HG02870 (cell line): ENCODE measurements at regions not wholly inside any gene's neighbourhood (a gene's known extent, or its start where the extent isn't known, plus 50 kb on each side); places are given as distances from the start of the nearest gene placed in this dataset.

Experiments used
- ATAC-seq: cut with Tn5 transposase; IDR thresholded peaks from one replicate; pipeline ENCODE4 v1.9.1; 2021; ENCODE audit warnings: mild to moderate bottlenecking, moderate library complexity; ENCODE audit not compliant: unreplicated experiment

DNA sequence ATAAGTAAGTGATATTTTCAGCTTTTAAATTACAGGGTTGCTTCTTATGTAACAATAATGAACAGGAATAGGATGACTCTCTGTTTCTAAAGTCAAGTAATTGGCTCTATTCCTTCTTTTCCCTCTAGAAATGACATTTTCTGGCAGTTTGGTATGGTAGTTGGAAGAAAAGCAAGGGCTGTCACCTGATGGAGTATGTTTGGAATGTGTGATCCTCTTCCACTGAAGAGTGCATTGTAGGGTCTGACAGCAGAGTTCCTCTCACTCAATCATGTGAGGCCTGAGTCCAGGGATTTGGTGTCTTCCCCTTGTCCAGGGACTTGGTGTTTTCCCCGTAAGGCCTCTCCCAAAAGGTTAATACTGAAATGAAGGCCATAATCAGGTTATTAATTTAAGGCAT is 233.8 kb upstream of the FBXL7 start:
- ATAC-seq = no peak

DNA sequence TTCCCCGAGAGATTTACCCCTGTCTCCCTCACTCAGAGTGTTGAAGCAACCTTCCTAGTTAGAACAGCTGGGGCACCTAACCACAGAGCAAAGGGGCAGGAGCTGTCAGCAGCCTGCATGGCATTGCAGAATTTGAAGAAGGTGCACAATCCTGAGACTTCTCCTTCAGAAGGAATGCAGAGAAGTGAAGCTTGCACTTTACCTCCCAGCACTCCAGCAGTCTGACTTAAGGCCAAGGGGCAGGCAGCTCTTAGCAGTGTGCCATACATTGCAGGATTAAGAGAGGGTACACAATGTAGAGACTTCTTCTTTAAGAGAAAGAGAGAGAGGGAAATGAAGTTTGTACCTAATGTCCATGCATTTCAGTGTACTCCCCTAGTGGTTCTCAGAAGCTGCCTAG is 236.0 kb upstream of the FBXL7 start:
- no peak for ATAC-seq

DNA sequence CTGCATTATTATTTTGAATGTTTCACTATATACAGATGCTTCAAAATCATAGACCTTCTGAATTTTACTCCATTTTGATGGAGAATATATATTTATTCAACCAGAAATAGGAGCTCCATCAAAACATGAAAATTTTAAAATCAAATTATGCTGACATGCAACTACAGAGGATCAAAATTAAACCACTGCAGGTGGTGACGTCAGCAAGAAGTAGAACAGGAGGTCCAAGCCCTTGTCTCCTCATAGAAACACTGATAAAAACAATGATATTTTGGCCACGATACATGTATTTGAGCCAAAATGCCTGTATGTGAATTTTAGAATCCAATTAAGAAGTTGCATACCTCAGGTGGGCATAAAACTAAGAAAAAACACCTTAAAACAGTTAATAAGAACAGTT is 236.6 kb upstream of the FBXL7 start:
- no peak for ATAC-seq

DNA sequence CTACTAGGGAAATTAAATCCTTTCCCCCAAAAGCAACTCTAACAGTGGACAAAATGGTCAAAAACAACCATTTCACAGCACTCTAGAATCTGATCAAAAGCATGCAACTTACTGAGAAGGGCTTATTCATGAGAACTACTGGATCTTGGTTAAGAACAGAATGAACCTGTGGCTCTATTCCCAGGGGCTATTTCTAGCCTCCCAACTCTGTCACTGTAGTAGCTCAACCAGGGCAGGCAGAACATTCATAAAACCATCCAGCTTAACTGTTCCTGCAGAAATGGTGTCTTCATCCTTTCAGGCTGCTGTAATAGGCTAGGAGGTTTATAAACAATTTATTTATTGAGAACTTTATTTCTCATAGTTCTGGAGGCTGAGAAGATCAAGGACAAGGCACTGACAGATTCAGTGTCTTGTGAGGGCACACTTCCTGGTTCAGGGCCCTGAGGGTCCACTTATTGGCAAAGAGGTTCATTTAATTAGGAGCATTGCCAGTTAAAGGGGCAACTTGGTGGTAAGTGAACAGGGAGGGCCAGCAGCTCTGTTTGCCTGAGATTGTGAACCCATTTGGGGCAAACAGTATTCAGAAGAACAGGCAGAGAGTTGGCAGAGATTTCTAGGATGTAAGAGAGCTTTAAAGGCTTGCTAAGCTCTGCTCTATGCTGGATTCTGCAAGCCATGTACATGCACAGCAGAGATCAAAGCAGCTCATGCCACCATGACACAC is 238.5 kb upstream of the FBXL7 start:
- no peak for ATAC-seq

DNA sequence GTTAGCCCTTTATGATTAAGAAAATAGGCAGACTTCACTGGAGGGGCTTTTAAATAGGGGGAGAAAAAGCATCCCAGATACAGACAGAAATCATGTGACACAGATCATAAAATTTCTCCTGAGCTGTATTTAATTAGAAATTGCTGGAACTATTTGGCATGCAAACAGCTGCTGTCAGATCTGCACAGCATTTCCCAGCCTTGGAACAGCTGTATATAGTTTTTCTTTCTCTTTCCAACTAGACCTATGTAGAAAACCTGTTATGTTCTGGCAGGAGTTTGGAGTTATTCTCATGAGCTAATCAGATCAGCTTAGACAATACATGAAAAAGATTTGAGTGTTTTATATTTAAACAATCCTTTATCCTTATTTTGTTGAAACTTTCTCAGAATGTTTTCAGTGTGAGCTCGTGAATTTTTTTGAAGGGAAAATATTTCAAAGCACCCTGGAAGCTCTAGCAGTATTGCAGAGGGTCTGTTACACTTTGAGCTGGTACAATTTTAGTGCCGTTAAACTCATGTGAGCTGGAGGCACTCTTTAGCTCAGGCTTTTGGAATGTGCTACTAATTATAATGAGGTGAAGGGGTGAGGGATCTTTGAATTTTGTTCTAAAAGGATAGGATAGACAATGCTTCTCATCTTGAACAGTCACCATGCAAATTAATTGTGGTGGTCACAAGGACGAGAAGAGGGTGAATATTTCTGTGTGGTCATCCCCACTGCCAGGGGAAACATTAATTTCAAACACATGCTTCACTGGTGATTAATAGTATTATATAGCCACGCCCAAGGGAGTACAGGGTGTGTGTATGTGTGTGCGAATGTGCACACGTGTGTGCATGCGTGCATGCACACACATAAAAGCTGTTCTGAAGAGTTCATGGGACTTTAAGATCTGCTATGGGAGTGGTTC is 239.4 kb upstream of the FBXL7 start:
- no peak for ATAC-seq

DNA sequence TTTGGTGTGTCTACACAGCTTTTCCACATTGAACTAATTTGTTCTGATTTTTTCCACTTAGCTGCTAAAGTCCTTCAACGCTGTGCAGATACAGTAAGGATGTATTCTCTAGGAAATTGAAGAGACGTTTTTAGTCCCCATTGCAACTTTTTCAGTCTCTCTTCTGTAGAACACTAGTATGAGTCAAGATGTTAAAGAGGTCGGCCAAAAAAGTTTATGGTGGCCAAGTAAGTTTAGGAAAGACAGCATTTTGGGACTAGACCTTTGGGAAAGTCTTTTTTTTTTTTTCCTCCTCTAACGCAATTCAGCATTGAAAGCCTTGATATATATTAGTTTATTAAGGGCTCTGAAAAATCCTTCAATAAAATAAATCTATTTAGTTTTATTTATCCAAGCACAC is 243.5 kb upstream of the FBXL7 start:
- no peak for ATAC-seq

- ATAC-seq = no peak
Measured at GRCh38 chr5:15255576-15255975, 244.4 kb upstream of the FBXL7 start.

DNA sequence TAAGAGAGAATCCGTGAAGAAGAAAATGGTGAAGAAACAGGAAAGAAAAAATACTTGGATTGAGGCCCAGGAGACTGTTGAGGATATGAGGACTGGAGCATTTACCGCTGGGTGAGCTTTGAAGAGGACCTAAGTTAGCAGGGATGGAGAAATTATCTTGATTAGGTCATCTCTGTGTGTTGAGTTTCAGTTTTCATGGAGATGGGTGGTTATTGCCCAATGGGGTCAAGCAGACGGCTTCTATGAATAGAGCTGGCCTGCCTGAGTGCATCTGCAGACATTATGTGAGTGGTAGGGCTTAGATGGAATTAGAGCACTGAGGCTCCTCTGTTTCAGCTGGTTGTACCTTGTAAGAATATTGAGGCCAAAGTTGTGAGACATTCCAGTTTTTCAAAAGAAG is 245.4 kb upstream of the FBXL7 start:
- ATAC-seq = no peak

GRCh38 chr5:15252331-15252730 is 247.6 kb upstream of the FBXL7 start:
- ATAC-seq = no peak

DNA sequence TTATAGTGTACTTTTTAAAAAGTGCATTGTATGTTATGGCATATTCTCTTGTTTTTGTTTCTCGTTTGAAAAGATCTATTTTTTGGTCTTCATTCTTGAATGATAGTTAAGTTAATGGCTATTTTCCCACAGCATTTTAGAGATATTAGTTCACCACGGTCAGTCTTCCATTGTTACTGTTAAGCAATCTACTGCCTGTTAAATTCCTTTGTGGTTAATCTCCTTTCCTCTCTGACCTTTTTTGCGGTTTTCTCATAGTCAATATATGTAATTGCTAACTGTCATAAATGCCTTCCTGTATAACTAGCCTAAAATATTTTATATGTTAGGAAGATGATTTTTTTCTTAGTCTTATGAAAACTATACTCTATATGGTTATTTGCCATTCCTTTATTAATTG is 250.8 kb upstream of the FBXL7 start:
- no peak for ATAC-seq

DNA sequence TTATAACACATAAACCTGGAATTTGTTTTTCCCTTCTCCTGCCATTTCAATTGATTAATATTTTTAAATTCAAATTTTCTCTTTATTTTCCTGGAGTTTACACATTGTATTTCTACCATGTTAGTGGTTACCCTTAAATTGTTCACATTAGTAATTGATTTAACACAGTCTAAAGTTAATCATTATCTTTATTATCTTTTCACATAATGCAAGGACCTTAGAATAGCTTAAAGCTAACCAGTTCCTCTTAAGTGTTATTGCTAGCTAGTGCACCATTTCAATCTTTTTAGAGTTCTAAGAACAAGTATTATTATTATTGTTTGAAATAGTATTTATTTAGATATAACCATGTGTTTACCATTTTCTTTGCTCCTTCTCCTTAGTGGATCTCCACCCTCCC is 251.2 kb upstream of the FBXL7 start:
- no peak for ATAC-seq

DNA sequence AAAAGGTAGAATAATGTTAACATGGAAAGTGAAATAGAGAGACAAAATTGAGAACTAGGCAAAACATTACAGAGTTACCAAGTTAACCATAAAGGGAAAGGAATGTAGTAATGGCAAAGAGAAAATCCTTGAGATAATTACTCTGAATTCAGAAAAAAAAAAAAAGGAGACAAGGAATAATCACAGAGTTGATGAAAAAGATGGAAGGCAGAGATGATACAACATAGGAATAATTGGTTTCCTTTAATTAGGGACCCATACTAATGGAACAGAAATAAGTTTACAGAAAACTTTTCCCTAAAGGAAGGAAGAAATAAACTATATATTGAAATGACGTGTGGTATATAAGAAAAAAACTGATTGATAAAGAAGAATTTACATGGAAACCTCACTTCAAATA is 254.1 kb upstream of the FBXL7 start:
- no peak for ATAC-seq

- no peak for ATAC-seq
Measured at GRCh38 chr5:15243301-15244020, 256.5 kb upstream of the FBXL7 start.

DNA sequence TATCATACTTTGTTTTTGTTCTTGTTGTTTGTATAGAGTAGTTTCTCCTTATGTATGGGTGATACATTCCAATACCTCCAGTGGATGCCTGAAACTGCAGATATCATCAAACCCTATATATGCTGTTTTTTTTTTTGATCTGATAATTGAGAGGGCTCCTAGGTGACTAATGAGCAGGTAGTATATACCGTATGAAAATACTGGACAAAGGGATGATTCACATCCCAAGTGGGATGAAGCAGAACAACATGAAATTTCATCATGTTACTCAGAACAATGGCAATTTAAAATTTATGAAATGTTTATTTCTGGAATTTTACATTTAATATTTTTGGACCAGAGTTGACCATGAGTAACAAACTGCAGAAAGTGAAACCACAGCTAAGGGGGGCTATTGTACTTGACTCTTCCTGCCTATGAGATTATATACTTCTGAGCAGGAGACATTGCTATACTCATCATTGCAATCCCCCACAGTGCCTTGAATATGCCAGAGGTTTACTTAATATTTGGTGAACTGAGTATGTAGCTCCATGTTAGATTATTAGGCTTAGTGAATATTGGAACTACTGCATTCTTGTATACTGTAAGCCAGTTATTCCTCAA is 258.7 kb upstream of the FBXL7 start:
- ATAC-seq = no peak

DNA sequence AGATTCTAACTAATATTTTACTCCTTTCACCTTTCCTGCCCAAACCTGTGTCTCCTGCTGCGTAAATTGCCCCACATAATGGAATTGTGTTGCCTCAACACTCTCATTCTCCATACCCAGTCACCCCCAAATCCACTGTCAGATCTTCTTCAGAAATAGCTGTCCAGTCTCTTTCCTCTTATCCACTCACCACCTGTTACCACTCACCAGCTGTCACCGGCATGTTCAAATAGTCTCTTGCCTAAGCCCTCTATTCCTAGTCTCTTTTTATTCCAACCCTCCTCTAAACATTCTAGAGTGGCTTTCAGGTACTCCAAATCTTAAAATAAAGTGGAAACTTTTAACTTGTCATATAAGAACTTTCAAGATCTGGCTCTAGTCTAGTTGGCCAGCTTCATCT is 262.0 kb upstream of the FBXL7 start:
- no peak for ATAC-seq

GRCh38 chr5:15236911-15237508 is 263.0 kb upstream of the FBXL7 start:
- no peak for ATAC-seq

DNA sequence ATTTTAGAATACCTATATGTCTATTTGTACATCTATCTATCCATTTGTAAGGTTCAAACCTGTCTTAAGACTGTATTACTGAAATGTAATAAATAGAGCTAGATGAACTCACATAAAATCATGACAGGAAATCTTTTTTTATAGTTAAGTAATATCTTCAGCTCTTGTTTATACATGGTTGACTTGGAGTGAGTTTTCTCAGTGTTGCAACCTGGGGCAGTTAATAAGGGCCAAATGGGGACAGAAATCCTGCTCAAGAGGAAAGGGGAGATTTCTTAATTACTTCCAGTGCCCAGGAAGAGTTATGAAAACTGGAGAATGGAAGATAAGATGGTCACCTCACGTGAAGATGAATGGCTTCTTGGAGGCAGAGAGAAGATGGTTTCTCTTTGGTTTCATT is 265.1 kb upstream of the FBXL7 start:
- no peak for ATAC-seq

DNA sequence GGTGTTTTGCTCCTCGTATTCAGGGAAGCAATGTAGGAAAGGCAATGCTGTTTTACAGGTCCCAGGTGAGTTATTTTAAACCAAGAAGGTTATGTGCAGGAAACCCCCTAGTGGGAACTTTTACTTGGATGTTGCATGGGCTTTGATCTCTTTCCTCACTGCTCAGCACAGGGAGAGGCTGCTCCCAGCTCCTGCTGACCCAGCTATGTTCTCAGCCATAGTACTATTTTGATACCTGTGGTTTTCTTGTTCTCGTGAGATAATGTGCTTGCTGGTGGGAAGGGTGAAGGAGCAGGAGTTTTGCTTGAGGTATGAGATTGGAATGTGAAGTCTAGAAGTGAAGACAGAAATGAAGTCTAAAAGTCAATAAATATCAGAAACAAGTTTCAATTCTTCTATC is 265.6 kb upstream of the FBXL7 start:
- ATAC-seq = no peak

- no peak for ATAC-seq
Measured at GRCh38 chr5:15233566-15233965, 266.4 kb upstream of the FBXL7 start.

DNA sequence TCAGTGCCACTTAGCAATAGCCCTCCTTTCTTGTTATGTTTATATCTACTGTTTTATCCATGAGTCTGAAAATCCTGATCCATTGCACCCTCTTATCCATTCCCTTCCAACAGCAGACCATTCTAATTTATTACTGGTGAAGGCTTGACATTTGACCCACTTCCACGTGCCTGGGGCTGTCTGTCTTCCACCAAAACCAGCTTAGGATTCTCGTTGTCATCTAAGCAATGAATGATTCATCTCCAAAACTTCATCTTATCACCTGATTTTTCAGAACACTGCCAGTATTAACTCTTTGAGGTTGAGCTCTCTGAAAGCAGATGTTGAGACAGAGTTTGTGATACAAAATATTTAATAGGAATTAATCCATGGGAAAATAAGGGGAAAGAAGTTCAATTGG is 277.8 kb upstream of the FBXL7 start:
- no peak for ATAC-seq

DNA sequence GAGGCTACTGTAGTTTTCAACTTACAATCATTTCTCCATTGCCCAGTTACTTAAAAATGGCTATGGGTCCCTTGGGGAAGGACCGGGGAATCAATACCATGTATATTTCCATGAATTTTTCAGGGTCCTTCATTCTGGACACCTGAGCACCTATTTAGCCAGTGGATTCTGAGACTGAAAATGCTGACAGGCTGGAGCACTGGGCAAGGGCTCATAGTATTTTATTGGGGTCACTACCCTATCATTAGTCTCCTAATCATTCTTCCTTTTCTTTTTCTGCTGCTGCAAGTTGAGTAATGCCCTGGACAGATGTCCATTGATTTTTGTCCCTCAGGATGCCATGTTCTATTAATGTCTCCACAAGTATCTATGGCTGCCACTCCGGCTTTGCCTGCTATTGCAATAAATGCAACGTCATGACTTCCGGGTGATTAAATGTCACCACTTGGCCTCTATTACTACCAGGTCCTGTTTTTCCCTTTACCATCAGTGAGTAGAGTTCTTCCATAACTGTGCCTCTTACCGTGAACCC is 279.3 kb upstream of the FBXL7 start:
- ATAC-seq = no peak
